ENCODE measurements at regions not wholly inside any gene's neighbourhood (a gene's known extent, or its start where the extent isn't known, plus 50 kb on each side); places are given as distances from the start of the nearest gene placed in this dataset.

DNA sequence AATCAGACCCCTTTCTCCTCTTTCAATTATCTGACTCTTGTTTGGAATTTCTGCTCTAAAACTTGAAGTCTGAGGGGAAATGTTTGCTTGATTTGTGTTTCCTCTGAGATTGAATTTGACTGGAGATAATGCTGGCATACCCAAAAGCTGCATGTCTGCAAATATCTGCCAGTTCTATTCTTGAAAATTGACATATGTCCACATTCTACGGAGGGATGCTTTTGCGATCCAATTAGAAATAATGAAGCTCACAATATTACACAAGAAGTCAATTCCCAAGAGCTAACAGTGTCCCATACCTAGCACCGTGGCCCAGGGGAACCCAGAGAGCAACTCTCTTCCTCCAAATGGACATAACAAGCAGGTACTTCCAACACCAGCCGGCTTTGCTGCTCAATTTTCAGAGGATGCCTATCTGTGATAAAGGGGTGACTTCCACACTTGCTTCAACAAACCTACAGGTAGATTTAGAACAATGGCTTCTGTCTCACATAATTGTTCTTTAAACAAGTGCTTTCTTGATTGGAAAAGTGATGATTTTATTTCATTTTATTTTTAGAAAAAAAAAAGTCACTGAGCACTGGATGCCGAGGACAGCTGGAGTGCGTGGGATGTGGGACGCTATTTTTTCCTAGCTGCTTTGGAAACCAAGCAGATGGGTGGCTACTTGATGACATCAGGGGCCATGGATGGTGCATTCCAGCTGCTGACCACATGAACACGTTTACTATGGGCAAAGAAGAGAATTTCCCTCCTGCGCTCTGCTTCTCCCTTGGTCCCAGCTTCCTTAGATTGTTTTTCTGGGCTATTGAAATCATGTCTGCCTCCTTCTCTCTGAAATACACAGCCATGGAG is 488.9 kb downstream of the RNF144A start:
- WGBS, 4 donors, result 39 to 50% (median 41%) methylated on average over 9 of the region's 9 CpGs
- DNase-seq (peak in 3 of 5 donors; percentile 15 to 40 (median 33)), ATAC-seq (peak in 2 of 4 donors; percentile 38 to 66)
- intact Hi-C loops (cut with DNase I), result no loop called here
- TF ChIP-seq, protein P1, sequence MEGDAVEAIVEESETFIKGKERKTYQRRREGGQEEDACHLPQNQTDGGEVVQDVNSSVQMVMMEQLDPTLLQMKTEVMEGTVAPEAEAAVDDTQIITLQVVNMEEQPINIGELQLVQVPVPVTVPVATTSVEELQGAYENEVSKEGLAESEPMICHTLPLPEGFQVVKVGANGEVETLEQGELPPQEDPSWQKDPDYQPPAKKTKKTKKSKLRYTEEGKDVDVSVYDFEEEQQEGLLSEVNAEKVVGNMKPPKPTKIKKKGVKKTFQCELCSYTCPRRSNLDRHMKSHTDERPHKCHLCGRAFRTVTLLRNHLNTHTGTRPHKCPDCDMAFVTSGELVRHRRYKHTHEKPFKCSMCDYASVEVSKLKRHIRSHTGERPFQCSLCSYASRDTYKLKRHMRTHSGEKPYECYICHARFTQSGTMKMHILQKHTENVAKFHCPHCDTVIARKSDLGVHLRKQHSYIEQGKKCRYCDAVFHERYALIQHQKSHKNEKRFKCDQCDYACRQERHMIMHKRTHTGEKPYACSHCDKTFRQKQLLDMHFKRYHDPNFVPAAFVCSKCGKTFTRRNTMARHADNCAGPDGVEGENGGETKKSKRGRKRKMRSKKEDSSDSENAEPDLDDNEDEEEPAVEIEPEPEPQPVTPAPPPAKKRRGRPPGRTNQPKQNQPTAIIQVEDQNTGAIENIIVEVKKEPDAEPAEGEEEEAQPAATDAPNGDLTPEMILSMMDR (IDR thresholded peaks at IDR 0.05), result no peak
- no peak for TF ChIP-seq POLR2A (IDR thresholded peaks at IDR 0.05)
- H3K4me1 ChIP-seq, result peaks cover 0 to 11% (median 0%) of the 10 kb centered on the region in 12 donors
- peaks cover 0 to 17% (median 0%) of the 10 kb centered on the region in 9 donors for H3K27me3 ChIP-seq
- H3K27ac ChIP-seq, result no peak overlapping the region
- H3K9me3 ChIP-seq, result no peaks in the 10 kb centered on the region
- no peaks in the 10 kb centered on the region for H3K36me3 ChIP-seq
- H3K4me3 ChIP-seq, result no peak overlapping the region

DNA sequence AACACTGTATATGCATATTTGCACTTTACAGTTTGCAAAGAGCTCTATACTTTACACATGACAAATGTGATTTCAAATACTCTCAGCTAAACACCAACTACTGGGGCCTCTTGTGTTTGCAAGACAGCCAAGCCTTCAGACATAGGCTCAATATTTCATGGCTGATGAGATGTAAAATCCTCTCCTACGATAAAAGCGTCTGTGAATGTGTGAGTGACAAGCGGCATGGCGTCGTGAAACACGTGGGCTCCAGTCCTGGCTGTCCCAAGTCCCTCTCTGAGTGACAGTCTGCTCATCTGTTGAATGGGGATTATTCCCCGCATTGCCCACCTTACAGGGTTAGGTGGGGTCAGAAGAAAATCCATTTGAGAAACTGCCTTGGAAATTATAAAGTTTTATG is 489.8 kb downstream of the RNF144A start:
- Histone ChIP-seq H3K4me3 (no peak overlapping the region), H3K27me3 (peaks cover 0 to 17% (median 0%) of the 10 kb centered on the region in 9 donors), H3K36me3 (no peaks in the 10 kb centered on the region), H3K27ac (no peak overlapping the region), H3K9me3 (no peaks in the 10 kb centered on the region), H3K4me1 (peaks cover 0 to 11% (median 0%) of the 10 kb centered on the region in 12 donors)
- no peak for TF ChIP-seq POLR2A (IDR thresholded peaks at IDR 0.05)
- TF ChIP-seq, protein P1 (IDR thresholded peaks at IDR 0.05), result no peak
- no peak for ATAC-seq
- intact Hi-C loops (cut with DNase I), result no loop called here
- 55 to 79% (median 70%) methylated on average over 7 of the region's 7 CpGs for WGBS, 4 donors
- no peak for DNase-seq

DNA sequence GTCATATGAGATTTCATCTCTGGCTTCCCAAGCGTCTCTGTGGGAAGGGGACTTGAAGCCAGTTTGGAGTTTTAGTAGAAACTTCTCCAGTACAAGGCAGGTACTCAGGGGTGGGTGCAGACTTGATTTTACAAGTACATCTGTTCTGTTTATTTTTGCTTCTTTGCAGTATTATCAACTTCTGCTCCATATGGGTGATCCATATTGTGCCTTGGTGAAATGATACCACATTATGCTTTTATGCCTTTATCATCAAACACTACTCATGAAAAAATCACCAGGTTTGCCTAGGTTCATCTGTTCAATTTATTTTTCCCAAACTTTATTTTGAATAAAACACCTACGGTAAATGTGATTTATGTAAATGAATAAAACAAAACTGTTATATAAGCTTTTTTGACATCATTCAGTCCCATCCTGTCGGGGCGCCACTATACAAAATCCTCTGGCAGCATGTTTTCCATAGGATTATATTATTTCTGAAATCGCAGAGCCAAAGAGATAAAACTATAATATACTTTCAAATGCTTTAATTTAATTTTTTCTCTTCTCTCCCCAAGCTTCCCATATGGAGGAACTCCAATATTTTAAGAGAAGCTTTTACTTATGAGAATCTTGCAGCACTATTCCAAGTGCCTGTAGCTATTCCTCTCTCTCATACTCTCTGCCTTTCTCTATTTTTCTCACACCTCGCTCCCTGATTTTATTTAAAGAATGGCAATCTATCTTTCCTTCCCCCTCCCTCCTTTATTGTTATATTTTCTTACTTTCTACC is 490.9 kb downstream of the RNF144A start:
- WGBS, 4 donors, result 96 to 98% (median 96%) methylated on average over 6 of the region's 6 CpGs
- H3K9me3 ChIP-seq, result peaks cover 0 to 3% (median 0%) of the 10 kb centered on the region in 12 donors
- H3K27ac ChIP-seq, result no peak overlapping the region
- ATAC-seq, result no peak
- peaks cover 0 to 17% (median 0%) of the 10 kb centered on the region in 9 donors for H3K27me3 ChIP-seq
- TF ChIP-seq, protein P1 (IDR thresholded peaks at IDR 0.05), result no peak
- no peak for TF ChIP-seq POLR2A (IDR thresholded peaks at IDR 0.05)
- peaks cover 0 to 11% (median 0%) of the 10 kb centered on the region in 12 donors for H3K4me1 ChIP-seq
- H3K36me3 ChIP-seq, result no peaks in the 10 kb centered on the region
- no peak overlapping the region for H3K4me3 ChIP-seq
- no peak for DNase-seq
- intact Hi-C loops (cut with DNase I), result no loop called here

DNA sequence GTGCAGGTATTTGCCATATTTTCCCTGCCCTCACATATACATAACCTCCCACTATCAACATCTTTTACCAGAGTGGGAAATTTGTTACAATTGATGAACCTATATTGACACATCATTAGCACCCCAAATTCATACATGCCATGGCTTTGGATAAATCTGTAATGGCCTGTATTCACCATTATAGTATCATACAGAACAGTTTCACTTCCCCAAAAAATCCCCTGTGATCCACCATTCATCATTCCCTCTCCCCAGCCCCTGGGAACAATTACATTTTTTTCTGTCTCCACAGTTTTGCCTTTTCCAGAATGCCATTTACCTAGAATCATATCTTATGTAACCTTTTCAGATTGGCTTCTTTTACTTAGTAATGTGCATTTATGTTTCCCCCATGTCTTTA is 494.5 kb downstream of the RNF144A start:
- no peaks in the 10 kb centered on the region for H3K36me3 ChIP-seq
- H3K4me1 ChIP-seq, result peaks cover 0 to 4% (median 0%) of the 10 kb centered on the region in 12 donors
- DNase-seq (no peak), ATAC-seq (no peak)
- peaks cover 0 to 8% (median 0%) of the 10 kb centered on the region in 12 donors for H3K9me3 ChIP-seq
- intact Hi-C loops (cut with DNase I), result no loop called here
- TF ChIP-seq, protein P1 (IDR thresholded peaks at IDR 0.05), result no peak
- no peak for TF ChIP-seq POLR2A (IDR thresholded peaks at IDR 0.05)
- peaks cover 0 to 10% (median 0%) of the 10 kb centered on the region in 9 donors for H3K27me3 ChIP-seq
- no peak overlapping the region for H3K4me3 ChIP-seq
- no peak overlapping the region for H3K27ac ChIP-seq

Data from heart left ventricle (tissue), 16 donors.